ENCODE measurements at regions not wholly inside any gene's neighbourhood (a gene's known extent, or its start where the extent isn't known, plus 50 kb on each side); places are given as distances from the start of the nearest gene placed in this dataset.

DNA sequence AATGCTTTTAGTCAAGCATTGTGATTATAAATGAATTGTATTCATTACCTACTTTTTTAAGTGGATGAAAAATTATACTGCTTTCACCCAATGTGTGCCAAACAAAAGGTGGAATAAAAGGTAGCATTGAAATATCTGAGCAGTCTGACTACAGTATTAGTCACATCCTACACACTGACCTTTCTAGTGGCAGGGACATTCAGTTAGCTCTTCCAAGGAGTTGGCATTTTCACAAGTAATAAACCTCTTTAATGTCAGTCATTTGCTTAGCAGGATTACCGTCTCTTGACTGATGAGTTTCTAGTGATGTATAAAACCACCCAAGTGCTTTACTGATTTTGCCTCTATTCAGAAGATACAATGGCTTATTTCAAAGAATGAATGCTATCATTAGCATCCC lies 687.9 kb downstream of the ARAP2 start:
- Histone ChIP-seq H3K4me1 (ENCODE audit: control insufficient read depth, extremely low read depth, insufficient read depth, low read length) (no peaks in the 10 kb centered on the region), H3K36me3 (ENCODE audit: control insufficient read depth, insufficient read depth, low read length) (no peaks in the 10 kb centered on the region), H3K4me2 (ENCODE audit: extremely low read depth, insufficient read depth, low read length) (no peak overlapping the region), H4K20me1 (ENCODE audit: control insufficient read depth, extremely low read depth, insufficient read depth, low read length) (no peaks in the 10 kb centered on the region), H3K79me2 (ENCODE audit: control insufficient read depth, insufficient read depth, low read length) (no peaks in the 10 kb centered on the region), H3K9me3 (ENCODE audit: control insufficient read depth, insufficient read depth, low read depth, low read length) (no peaks in the 10 kb centered on the region), H3K27ac (ENCODE audit: insufficient read depth, low read length) (no peak overlapping the region), H3K9ac (ENCODE audit: insufficient read depth, low read length) (no peak overlapping the region), H2AFZ (ENCODE audit: low read length) (no peak overlapping the region), H3K27me3 (ENCODE audit: control insufficient read depth, insufficient read depth, low read length) (no peaks in the 10 kb centered on the region), H3K4me3 (replicated peaks in 1 of 4; ENCODE audit: control extremely low read depth in 1 of 4, insufficient read depth in 1 of 4, low read depth in 3 of 4, low read length in 4 of 4) (no peak overlapping the region)
- DNase-seq (ENCODE audit: low read depth in 2 of 2): no peak
- TF ChIP-seq EZH2 (IDR thresholded peaks at IDR 0.05; ENCODE audit: low read length, missing control alignments): no peak
- TF ChIP-seq, protein P1, sequence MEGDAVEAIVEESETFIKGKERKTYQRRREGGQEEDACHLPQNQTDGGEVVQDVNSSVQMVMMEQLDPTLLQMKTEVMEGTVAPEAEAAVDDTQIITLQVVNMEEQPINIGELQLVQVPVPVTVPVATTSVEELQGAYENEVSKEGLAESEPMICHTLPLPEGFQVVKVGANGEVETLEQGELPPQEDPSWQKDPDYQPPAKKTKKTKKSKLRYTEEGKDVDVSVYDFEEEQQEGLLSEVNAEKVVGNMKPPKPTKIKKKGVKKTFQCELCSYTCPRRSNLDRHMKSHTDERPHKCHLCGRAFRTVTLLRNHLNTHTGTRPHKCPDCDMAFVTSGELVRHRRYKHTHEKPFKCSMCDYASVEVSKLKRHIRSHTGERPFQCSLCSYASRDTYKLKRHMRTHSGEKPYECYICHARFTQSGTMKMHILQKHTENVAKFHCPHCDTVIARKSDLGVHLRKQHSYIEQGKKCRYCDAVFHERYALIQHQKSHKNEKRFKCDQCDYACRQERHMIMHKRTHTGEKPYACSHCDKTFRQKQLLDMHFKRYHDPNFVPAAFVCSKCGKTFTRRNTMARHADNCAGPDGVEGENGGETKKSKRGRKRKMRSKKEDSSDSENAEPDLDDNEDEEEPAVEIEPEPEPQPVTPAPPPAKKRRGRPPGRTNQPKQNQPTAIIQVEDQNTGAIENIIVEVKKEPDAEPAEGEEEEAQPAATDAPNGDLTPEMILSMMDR (conservative IDR thresholded peaks at IDR 0.05 in 1 of 2, IDR thresholded peaks at IDR 0.05 in 1 of 2; ENCODE audit: low read depth in 1 of 2, low read length in 2 of 2): no peak

DNA sequence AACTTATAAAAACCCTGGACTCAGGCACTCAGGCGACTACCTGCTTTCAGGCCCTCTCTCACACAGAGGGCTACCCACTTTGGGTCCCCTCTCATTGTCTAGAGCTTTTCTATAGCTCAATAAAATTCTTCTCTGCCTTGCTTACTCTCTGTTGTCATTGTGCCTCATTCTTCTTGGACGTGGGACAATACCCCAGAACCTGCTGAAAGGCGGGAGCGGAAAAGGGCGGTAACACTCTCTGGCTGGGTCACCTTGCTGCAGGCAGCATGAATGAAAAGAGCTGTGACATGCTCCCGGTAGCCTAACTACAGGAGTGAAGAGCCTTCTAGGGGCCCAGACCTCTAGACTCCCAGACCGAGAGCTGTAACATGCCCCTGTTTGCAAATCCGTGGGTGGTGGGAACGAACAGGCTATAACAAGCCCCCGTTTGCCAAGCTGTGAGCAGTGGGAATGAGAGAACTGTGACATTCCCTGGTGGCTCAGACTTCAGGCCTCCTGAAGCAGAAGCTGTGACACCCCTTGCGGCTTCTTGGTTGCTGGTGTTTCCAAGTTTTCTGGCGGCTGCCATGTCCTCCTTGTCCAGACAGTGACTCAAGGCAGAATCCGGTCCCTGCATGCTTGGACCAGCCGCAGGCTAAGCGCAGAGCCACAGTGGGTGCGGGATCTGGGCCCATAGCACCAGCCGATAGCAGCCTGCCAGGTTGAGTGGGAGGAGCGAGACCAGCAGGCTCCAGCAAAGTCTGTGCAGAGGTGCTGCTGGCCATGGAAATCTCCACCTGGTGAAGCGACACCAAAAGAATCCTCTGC lies 684.6 kb downstream of the ARAP2 start:
- H4K20me1 ChIP-seq (ENCODE audit: control insufficient read depth, extremely low read depth, insufficient read depth, low read length): no peaks in the 10 kb centered on the region
- no peak overlapping the region for H3K4me2 ChIP-seq (ENCODE audit: extremely low read depth, insufficient read depth, low read length)
- H3K9ac ChIP-seq (ENCODE audit: insufficient read depth, low read length): no peak overlapping the region
- no peaks in the 10 kb centered on the region for H3K4me1 ChIP-seq (ENCODE audit: control insufficient read depth, extremely low read depth, insufficient read depth, low read length)
- no peak overlapping the region for H2AFZ ChIP-seq (ENCODE audit: low read length)
- H3K27ac ChIP-seq (ENCODE audit: insufficient read depth, low read length): no peak overlapping the region
- no peak overlapping the region for H3K4me3 ChIP-seq (replicated peaks in 1 of 4; ENCODE audit: control extremely low read depth in 1 of 4, insufficient read depth in 1 of 4, low read depth in 3 of 4, low read length in 4 of 4)
- DNase-seq (ENCODE audit: low read depth in 2 of 2): no peak
- no peaks in the 10 kb centered on the region for H3K79me2 ChIP-seq (ENCODE audit: control insufficient read depth, insufficient read depth, low read length)
- TF ChIP-seq, protein P1 (conservative IDR thresholded peaks at IDR 0.05 in 1 of 2, IDR thresholded peaks at IDR 0.05 in 1 of 2; ENCODE audit: low read depth in 1 of 2, low read length in 2 of 2): no peak
- no peak for TF ChIP-seq EZH2 (IDR thresholded peaks at IDR 0.05; ENCODE audit: low read length, missing control alignments)
- H3K9me3 ChIP-seq (ENCODE audit: control insufficient read depth, insufficient read depth, low read depth, low read length): no peaks in the 10 kb centered on the region
- no peaks in the 10 kb centered on the region for H3K27me3 ChIP-seq (ENCODE audit: control insufficient read depth, insufficient read depth, low read length)
- H3K36me3 ChIP-seq (ENCODE audit: control insufficient read depth, insufficient read depth, low read length): no peaks in the 10 kb centered on the region

DNA sequence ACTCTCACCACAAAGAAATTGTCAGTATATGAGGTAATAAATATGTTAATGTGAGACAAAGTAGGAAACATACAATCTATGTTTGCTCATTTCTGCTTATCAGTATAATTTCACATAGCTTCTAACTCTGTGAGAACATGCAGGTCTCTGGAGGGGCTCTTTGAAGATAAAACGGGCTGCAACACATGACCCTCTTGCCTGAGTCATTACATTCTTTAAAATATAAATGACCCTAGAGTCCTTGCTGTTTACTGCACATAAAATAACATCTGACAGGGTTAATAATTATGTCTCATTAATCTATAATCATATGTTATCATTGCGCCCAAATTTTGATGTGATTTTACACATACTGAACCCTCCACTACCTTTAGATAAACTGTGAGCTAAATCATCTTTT lies 681.5 kb downstream of the ARAP2 start:
- Histone ChIP-seq H3K9ac (ENCODE audit: insufficient read depth, low read length) (no peak overlapping the region), H3K27ac (ENCODE audit: insufficient read depth, low read length) (no peak overlapping the region), H3K36me3 (ENCODE audit: control insufficient read depth, insufficient read depth, low read length) (no peaks in the 10 kb centered on the region), H2AFZ (ENCODE audit: low read length) (no peak overlapping the region), H3K4me2 (ENCODE audit: extremely low read depth, insufficient read depth, low read length) (no peak overlapping the region), H3K4me3 (replicated peaks in 1 of 4; ENCODE audit: control extremely low read depth in 1 of 4, insufficient read depth in 1 of 4, low read depth in 3 of 4, low read length in 4 of 4) (no peak overlapping the region), H4K20me1 (ENCODE audit: control insufficient read depth, extremely low read depth, insufficient read depth, low read length) (no peaks in the 10 kb centered on the region), H3K27me3 (ENCODE audit: control insufficient read depth, insufficient read depth, low read length) (no peaks in the 10 kb centered on the region), H3K9me3 (ENCODE audit: control insufficient read depth, insufficient read depth, low read depth, low read length) (no peaks in the 10 kb centered on the region), H3K79me2 (ENCODE audit: control insufficient read depth, insufficient read depth, low read length) (no peaks in the 10 kb centered on the region), H3K4me1 (ENCODE audit: control insufficient read depth, extremely low read depth, insufficient read depth, low read length) (no peaks in the 10 kb centered on the region)
- TF ChIP-seq, protein P1 (conservative IDR thresholded peaks at IDR 0.05 in 1 of 2, IDR thresholded peaks at IDR 0.05 in 1 of 2; ENCODE audit: low read depth in 1 of 2, low read length in 2 of 2): no peak
- TF ChIP-seq EZH2 (IDR thresholded peaks at IDR 0.05; ENCODE audit: low read length, missing control alignments): no peak
- DNase-seq (ENCODE audit: low read depth in 2 of 2): no peak

Data from fibroblast of lung (primary cell).